BJ (cell line): ENCODE measurements at regions not wholly inside any gene's neighbourhood (a gene's known extent, or its start where the extent isn't known, plus 50 kb on each side); places are given as distances from the start of the nearest gene placed in this dataset.

Experiments used
- CTCF ChIA-PET: fragments of 350-600 bp; formaldehyde crosslinking; extraction: SDS; loops from one replicate; lab custom pipeline; 2021; ENCODE audit warnings: antibody characterized with exemption, inconsistent platforms; lab: Yijun Ruan, JAX
- POLR2A ChIA-PET: fragments of 300-600 bp; sonication (Branson Sonifier 250); formaldehyde crosslinking; extraction: SDS; loops from one replicate; lab custom pipeline; 2021; ENCODE audit warnings: antibody characterized with exemption; lab: Charles Lee
- DNase-seq: peaks from one replicate; pipeline ENCODE4 v3.0.0-alpha.2; 2011; ENCODE audit warnings: low read depth
- H3K27me3 ChIP-seq: 2 replicates; pipeline ENCODE4 v1.6.0; 2011; ENCODE audit warnings: low read length; ENCODE audit not compliant: control insufficient read depth, insufficient read depth
- H3K36me3 ChIP-seq: 2 replicates; pipeline ENCODE4 v1.5.1; 2011; ENCODE audit warnings: low read length; ENCODE audit not compliant: control insufficient read depth, insufficient read depth
- H3K4me3 ChIP-seq: 2 replicates; pipeline ENCODE4 v1.5.1; 2011; ENCODE audit warnings: low read depth, mild to moderate bottlenecking, control low read depth, low read length
- TF ChIP-seq, protein P1 (sequence below): IDR thresholded peaks from 2 replicates; pipeline ENCODE4 v1.5.1; 2011; ENCODE audit warnings: low read depth, mild to moderate bottlenecking, control low read depth, inconsistent platforms, low read length, moderate library complexity; ENCODE audit not compliant: insufficient read depth

DNA sequence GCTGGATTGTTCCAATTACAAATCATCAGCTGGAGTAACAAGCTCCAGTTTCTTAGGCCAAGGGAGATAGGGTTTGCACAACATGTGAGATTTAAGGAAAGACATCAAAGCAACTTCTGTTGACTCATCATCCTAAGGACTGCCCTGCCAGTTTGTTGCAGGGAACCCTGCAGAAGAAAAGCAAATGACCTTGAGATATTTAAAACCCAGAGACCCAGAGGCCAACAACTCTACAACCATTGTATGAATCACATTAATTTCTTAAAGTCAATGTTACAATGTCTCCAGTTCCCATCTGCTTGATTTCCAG, 491.8 kb upstream of the ACVR2A start:
- no peak for DNase-seq
- CTCF ChIA-PET, result no interaction called here
- POLR2A ChIA-PET, result no interaction called here
- Histone ChIP-seq H3K36me3 (no peaks in the 10 kb centered on the region), H3K27me3 (no peaks in the 10 kb centered on the region; the same call in 1 of the 2 replicates), H3K4me3 (no peak overlapping the region)
- TF ChIP-seq, protein P1, sequence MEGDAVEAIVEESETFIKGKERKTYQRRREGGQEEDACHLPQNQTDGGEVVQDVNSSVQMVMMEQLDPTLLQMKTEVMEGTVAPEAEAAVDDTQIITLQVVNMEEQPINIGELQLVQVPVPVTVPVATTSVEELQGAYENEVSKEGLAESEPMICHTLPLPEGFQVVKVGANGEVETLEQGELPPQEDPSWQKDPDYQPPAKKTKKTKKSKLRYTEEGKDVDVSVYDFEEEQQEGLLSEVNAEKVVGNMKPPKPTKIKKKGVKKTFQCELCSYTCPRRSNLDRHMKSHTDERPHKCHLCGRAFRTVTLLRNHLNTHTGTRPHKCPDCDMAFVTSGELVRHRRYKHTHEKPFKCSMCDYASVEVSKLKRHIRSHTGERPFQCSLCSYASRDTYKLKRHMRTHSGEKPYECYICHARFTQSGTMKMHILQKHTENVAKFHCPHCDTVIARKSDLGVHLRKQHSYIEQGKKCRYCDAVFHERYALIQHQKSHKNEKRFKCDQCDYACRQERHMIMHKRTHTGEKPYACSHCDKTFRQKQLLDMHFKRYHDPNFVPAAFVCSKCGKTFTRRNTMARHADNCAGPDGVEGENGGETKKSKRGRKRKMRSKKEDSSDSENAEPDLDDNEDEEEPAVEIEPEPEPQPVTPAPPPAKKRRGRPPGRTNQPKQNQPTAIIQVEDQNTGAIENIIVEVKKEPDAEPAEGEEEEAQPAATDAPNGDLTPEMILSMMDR, result no peak

DNA sequence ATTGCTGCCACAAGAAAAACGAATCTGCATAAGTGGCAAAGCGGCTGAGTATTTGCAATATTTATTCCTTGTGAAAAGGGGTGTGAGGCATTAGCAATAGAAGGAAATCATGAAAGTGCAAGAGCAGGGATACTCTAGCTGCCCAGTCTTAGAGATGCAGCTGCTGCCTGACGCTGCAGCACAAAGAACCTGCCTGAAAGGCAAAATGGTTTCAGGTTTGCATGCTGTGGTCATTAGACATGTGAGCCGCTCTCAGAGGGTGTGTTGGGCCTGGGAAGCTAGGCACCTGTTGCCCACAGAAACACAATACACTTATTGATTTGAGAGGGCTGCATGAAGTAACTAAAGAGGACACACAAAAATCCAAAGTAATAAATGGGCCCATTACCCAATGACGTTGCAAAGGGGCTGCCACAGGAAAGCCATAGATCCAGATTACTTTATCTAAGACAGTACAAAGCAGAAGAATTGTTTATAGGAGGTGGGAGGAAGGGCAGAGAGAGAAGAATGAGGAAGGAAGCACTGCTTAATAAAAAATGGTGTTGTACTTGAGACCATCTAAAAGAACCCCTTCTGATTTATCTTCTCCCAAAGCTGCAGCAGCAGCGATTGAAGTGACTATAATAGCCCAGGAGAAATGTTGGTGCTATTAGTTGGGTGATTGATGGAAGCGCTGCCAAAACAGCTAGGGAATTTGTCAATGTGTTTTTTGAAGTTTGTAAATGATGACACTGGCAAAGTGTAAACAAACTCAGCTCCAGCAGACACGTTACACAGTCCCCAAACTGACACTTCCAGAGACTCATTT, 492.4 kb upstream of the ACVR2A start:
- TF ChIP-seq, protein P1, result no peak
- Histone ChIP-seq H3K4me3 (no peak overlapping the region), H3K27me3 (no peaks in the 10 kb centered on the region; the same call in 1 of the 2 replicates), H3K36me3 (no peaks in the 10 kb centered on the region)
- CTCF ChIA-PET, result no interaction called here
- no peak for DNase-seq
- POLR2A ChIA-PET, result no interaction called here

DNA sequence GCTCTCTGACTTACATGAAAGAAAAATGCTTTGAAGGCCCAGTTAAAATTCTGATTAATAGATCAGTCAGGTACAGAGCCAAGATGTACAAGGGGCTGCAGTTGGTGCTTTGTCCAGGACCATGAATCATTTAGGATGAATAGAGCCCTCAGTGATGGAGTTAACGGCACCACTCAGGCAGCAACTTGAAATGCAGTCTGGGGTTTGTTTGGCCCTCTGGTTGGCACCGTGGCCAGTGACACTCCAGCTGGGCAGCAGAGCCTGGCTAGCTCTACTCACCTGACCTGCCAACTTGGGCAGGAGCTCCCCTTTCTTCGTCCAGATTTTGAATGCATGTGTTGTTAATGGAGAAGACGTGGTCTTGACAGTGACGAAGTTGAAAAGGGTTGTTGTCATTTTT, 493.0 kb upstream of the ACVR2A start:
- ChIA-PET CTCF (no interaction called here), POLR2A (no interaction called here)
- TF ChIP-seq, protein P1, result no peak
- no peak for DNase-seq
- H3K4me3 ChIP-seq, result no peak overlapping the region
- no peaks in the 10 kb centered on the region; the same call in 1 of the 2 replicates for H3K27me3 ChIP-seq
- H3K36me3 ChIP-seq, result no peaks in the 10 kb centered on the region

DNA sequence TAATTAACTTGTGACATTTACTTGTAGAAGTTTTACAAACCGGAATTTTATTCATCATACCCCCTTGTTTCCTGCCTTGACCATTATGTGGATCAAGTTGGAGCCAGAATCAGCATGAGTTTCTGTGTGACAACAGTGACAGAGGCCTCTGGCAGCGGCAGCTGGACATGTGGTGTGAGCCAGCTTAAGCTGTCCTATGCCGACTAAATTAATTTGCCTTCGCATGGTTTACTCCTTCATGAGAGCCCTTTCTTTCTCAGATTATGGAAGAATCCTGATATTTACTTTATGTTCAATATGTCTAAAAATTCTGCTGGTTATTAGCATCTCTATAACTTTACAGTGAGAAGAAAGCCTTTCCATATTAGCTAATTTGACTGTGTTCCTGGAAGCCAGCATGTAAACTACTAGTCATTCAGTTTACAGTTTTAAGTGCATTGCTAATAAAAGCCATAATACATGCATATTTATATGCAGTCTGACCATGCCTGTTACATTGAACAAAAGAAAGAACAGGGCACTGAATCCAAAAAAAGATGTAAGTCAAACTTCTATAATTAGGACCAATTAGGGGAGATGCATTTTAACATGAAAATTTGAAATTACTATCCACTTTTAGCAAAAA, 495.8 kb upstream of the ACVR2A start:
- Histone ChIP-seq H3K4me3 (no peak overlapping the region), H3K27me3 (no peaks in the 10 kb centered on the region), H3K36me3 (no peaks in the 10 kb centered on the region)
- TF ChIP-seq, protein P1, result no peak
- ChIA-PET CTCF (no interaction called here), POLR2A (no interaction called here)
- DNase-seq, result no peak

DNA sequence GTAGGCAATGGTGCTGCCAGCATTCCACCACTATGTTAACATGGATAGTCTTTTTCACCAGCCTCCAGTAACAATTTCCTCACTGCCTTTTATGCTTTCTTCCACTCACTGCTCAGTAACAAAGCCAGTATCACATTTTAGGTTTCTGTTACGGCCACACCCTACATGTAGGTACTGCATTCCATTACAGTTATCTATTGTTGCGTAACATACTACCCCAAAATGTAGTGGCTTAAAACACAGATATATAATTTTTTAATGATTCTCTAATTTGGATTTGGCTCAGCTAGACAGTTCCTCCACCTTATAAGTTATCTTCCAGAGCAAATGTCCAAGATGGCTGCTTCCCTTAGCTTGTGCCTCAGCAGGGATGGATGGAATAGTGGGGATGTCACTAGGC, 498.7 kb upstream of the ACVR2A start:
- ChIA-PET CTCF (no interaction called here), POLR2A (no interaction called here)
- no peak for DNase-seq
- Histone ChIP-seq H3K27me3 (no peaks in the 10 kb centered on the region), H3K4me3 (no peak overlapping the region), H3K36me3 (no peaks in the 10 kb centered on the region)
- TF ChIP-seq, protein P1, result no peak
